IPS DF 6.9 (cell line): ENCODE measurements at regions not wholly inside any gene's neighbourhood (a gene's known extent, or its start where the extent isn't known, plus 50 kb on each side); places are given as distances from the start of the nearest gene placed in this dataset.

Experiments
- DNase-seq: peaks from one replicate; pipeline ENCODE4 v3.0.0-alpha.2; 2013; ENCODE audit warnings: low read depth, low spot score
- H3K27ac ChIP-seq: one replicate; pipeline ENCODE4 v1.5.1; 2013; ENCODE audit warnings: low read length, control low read depth
- H3K27me3 ChIP-seq: 2 replicates; pipeline ENCODE4 v1.6.1; 2013; ENCODE audit warnings: mild to moderate bottlenecking, low read length; ENCODE audit not compliant: control insufficient read depth, insufficient read depth
- H3K36me3 ChIP-seq: 2 replicates; pipeline ENCODE4 v1.6.1; 2013; ENCODE audit warnings: low read length; ENCODE audit not compliant: control insufficient read depth, insufficient read depth
- H3K4me1 ChIP-seq: 2 replicates; pipeline ENCODE4 v1.6.1; 2013; ENCODE audit warnings: low read length; ENCODE audit not compliant: control insufficient read depth, insufficient read depth
- H3K4me3 ChIP-seq: 2 replicates; pipeline ENCODE4 v1.5.1; 2013; ENCODE audit warnings: mild to moderate bottlenecking, low read length
- H3K9me3 ChIP-seq: 2 replicates; pipeline ENCODE4 v1.6.1; 2013; ENCODE audit warnings: low read length, inconsistent platforms; ENCODE audit not compliant: control insufficient read depth, insufficient read depth
- WGBS: extraction: QIAGEN DNeasy Blood & Tissue Kit; methylation state at CpG from one replicate; pipeline ENCODE4 v1.1.7; 2013; ENCODE audit warnings: mixed read lengths, missing lambda C conversion rate; ENCODE audit not compliant: insufficient read length, insufficient coverage; 5-methylcytosine and 5-hydroxymethylcytosine counted together

- no peaks in the 10 kb centered on the region for H3K27me3 ChIP-seq
- no peak overlapping the region for H3K4me3 ChIP-seq
- H3K36me3 ChIP-seq, result no peaks in the 10 kb centered on the region
- no CpG with 5 or more reads among the region's 11 CpGs for WGBS
- peaks cover 23% of the 10 kb centered on the region for H3K9me3 ChIP-seq
- no peak for DNase-seq
- H3K27ac ChIP-seq, result no peak overlapping the region
- H3K4me1 ChIP-seq, result no peaks in the 10 kb centered on the region; the same call in 1 of the 2 replicates
These were observed 1145.2 kb downstream of the BRD1 start for GRCh38 chr22:48682504-48682903.

GRCh38 chr22:48680601-48681000 is 1147.1 kb downstream of the BRD1 start:
- no peak overlapping the region for H3K4me3 ChIP-seq
- no peak overlapping the region for H3K27ac ChIP-seq
- peaks cover 29% of the 10 kb centered on the region for H3K9me3 ChIP-seq
- H3K4me1 ChIP-seq, result no peaks in the 10 kb centered on the region; the same call in 1 of the 2 replicates
- WGBS, result no CpG with 5 or more reads among the region's 11 CpGs
- no peaks in the 10 kb centered on the region for H3K36me3 ChIP-seq
- no peaks in the 10 kb centered on the region for H3K27me3 ChIP-seq
- DNase-seq, result no peak

- Histone ChIP-seq H3K9me3 (peaks cover 31% of the 10 kb centered on the region), H3K27ac (no peak overlapping the region), H3K36me3 (no peaks in the 10 kb centered on the region), H3K4me3 (no peak overlapping the region), H3K27me3 (no peaks in the 10 kb centered on the region), H3K4me1 (no peaks in the 10 kb centered on the region; the same call in 1 of the 2 replicates)
- no CpG with 5 or more reads among the region's 28 CpGs for WGBS
- no peak for DNase-seq
These were observed 1147.8 kb downstream of the BRD1 start for GRCh38 chr22:48679656-48680555.

GRCh38 chr22:48678171-48679135 is 1149.2 kb downstream of the BRD1 start:
- no peak for DNase-seq
- Histone ChIP-seq H3K36me3 (no peaks in the 10 kb centered on the region), H3K4me1 (no peaks in the 10 kb centered on the region; the same call in 1 of the 2 replicates), H3K27ac (no peak overlapping the region), H3K9me3 (peaks cover 36% of the 10 kb centered on the region), H3K4me3 (no peak overlapping the region), H3K27me3 (no peaks in the 10 kb centered on the region)
- WGBS, result no CpG with 5 or more reads among the region's 38 CpGs

DNA sequence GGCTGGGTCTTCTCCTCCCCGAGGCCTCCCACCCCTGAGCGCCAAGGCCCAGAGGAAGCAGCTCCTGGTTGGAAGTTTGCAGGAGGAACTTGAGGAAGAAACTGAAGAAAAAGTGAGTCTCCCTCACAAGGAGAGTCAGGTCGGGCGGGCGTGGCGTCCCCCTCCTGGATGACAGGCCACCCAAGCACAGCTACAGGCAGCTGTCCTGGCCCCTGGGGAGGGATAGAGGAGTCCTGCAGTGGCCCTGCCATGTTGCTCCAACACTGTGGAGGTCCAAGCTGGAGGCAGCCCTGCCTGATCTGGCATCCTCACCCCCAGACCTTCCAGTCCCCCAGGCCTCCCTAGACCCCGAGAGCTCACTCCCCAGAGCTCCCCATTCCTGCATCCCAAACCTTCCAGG is 1150.1 kb downstream of the BRD1 start:
- no peak overlapping the region for H3K4me3 ChIP-seq
- H3K27ac ChIP-seq, result no peak overlapping the region
- no peak for DNase-seq
- no peaks in the 10 kb centered on the region; the same call in 1 of the 2 replicates for H3K4me1 ChIP-seq
- H3K36me3 ChIP-seq, result no peaks in the 10 kb centered on the region
- peaks cover 40% of the 10 kb centered on the region for H3K9me3 ChIP-seq
- WGBS, result no CpG with 5 or more reads among the region's 7 CpGs
- H3K27me3 ChIP-seq, result no peaks in the 10 kb centered on the region

- H3K4me1 ChIP-seq, result no peaks in the 10 kb centered on the region; the same call in 1 of the 2 replicates
- H3K4me3 ChIP-seq, result no peak overlapping the region
- no peaks in the 10 kb centered on the region for H3K27me3 ChIP-seq
- DNase-seq, result no peak
- no peaks in the 10 kb centered on the region for H3K36me3 ChIP-seq
- peaks cover 37% of the 10 kb centered on the region for H3K9me3 ChIP-seq
- no CpG with 5 or more reads among the region's 17 CpGs for WGBS
- H3K27ac ChIP-seq, result no peak overlapping the region
These were observed 1150.5 kb downstream of the BRD1 start for GRCh38 chr22:48677168-48677520.

DNA sequence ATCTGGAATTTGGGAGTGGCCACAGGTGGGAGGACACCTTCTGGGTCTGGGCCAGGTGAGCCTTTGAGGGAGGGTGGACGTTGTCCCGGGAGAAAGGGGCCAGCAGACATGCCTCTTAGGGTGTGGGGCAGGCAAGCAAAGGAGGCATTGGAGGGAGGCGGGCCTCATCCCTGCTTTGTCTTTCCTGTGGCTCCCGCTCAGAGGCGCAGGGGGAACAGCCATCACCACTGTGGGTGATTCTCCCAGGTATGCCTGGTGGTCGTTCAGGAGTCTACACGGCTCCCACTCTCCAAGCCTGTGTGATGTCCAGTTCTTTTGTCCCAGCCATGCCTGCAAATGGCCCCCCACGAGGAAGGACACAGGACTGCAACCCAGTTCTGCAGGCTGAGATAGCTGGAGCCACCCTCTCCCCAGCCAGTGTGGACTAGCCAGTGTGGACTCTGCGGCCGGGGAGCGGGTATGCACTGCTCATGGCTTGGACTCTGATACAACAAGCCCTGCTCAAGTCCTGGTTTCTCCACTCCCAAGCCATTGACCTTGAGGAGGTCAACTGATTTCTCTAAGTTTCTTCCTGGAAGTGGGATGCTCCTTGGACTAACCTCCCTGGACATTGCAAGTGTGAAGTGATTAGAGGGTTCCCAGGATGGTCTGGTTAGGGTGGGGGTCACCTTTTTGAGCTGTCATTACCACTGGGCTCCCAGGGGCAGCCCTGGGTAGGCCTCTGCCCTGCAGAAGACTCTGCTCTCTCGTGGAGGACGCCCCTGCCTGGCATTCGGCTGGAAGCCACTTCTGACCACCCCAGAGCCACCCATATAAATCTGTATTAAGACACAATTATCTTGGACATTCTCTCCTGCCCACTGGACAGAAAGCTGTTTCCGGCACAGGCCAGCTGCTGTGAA is 1151.2 kb downstream of the BRD1 start:
- WGBS, result no CpG with 5 or more reads among the region's 15 CpGs
- Histone ChIP-seq H3K4me1 (no peaks in the 10 kb centered on the region; the same call in 1 of the 2 replicates), H3K36me3 (no peaks in the 10 kb centered on the region), H3K9me3 (peaks cover 39% of the 10 kb centered on the region), H3K4me3 (no peak overlapping the region), H3K27ac (no peak overlapping the region), H3K27me3 (no peaks in the 10 kb centered on the region)
- no peak for DNase-seq

- Histone ChIP-seq H3K36me3 (no peaks in the 10 kb centered on the region), H3K9me3 (peaks cover 36% of the 10 kb centered on the region), H3K4me1 (no peaks in the 10 kb centered on the region; the same call in 1 of the 2 replicates), H3K4me3 (no peak overlapping the region), H3K27me3 (no peaks in the 10 kb centered on the region), H3K27ac (no peak overlapping the region)
- no peak for DNase-seq
- no CpG with 5 or more reads among the region's 4 CpGs for WGBS
These were observed 1151.9 kb downstream of the BRD1 start for GRCh38 chr22:48675830-48676145.

DNA sequence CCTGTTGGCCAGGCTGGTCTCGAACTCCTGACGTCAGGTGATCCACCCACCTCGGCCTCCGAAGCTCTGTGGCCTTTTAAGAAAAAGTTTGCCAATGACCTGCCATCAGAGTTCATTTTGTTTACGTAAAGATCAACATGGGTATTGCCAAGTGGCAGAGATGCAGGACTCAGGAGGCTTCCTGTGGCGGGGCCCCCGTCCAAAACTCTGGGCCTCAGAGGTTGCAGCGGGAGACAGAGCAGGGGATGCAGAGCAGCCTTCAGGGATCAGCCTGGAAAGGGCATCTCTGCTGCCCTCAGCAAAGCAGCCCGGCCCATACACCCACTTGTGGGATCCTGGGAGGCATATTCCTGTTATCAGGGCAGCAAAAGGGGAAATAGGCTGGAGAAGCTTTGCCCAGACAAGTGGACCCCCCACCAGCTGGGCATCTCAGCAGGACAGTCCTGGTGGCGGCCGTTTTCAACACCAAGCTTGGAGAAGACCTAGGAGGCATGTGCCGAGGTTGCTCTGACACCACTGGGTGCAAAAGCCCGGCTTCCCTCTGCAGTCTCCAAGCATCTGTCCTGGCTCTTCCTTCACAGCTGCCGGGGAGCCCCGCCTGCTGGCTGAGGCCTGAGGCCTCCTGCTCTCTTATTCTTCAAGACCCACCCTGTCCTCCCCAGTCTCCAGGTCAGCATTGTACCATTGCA is 1152.4 kb downstream of the BRD1 start:
- Histone ChIP-seq H3K27me3 (no peaks in the 10 kb centered on the region), H3K36me3 (no peaks in the 10 kb centered on the region), H3K27ac (no peak overlapping the region), H3K4me3 (no peak overlapping the region), H3K9me3 (peaks cover 35% of the 10 kb centered on the region), H3K4me1 (no peaks in the 10 kb centered on the region; the same call in 1 of the 2 replicates)
- no peak for DNase-seq
- no CpG with 5 or more reads among the region's 15 CpGs for WGBS
